Activated naive CD4-positive, alpha-beta T cell treated with anti-CD3 and anti-CD28 coated beads for 36 hours (primary cell): ENCODE measurements at regions not wholly inside any gene's neighbourhood (a gene's known extent, or its start where the extent isn't known, plus 50 kb on each side); places are given as distances from the start of the nearest gene placed in this dataset.

Source experiments
- CTCF ChIA-PET: fragments of 350-600 bp; sonication (Branson Sonifier 250); formaldehyde crosslinking; loops from one replicate; lab custom pipeline; 2021; ENCODE audit warnings: antibody characterized with exemption; lab: Charles Lee
- DNase-seq: peaks from one replicate; pipeline ENCODE4 v3.0.0-alpha.2; 2020
- H3K27ac Mint-ChIP-seq: one replicate; pipeline ENCODE4 v1.8.0; 2021; ENCODE audit warnings: mild to moderate bottlenecking, mixed read lengths
- H3K27me3 Mint-ChIP-seq: one replicate; pipeline ENCODE4 v1.8.0; 2021; ENCODE audit warnings: low read depth, mixed read lengths
- H3K36me3 Mint-ChIP-seq: one replicate; pipeline ENCODE4 v1.8.0; 2021; ENCODE audit warnings: low read depth, mixed read lengths
- H3K4me1 Mint-ChIP-seq: one replicate; pipeline ENCODE4 v1.8.0; 2021; ENCODE audit warnings: low read depth, mixed read lengths
- H3K4me3 Mint-ChIP-seq: one replicate; pipeline ENCODE4 v1.8.0; 2021; ENCODE audit warnings: mild to moderate bottlenecking, moderate library complexity, mixed read lengths
- H3K9me3 Mint-ChIP-seq: one replicate; pipeline ENCODE4 v1.8.0; 2021; ENCODE audit warnings: mixed read lengths
- intact Hi-C: fragments of 100-400 bp; cut with micrococcal nuclease; formaldehyde crosslinking; loops from one replicate; pipeline ENCODE4 v1.15.1; 2023

DNA sequence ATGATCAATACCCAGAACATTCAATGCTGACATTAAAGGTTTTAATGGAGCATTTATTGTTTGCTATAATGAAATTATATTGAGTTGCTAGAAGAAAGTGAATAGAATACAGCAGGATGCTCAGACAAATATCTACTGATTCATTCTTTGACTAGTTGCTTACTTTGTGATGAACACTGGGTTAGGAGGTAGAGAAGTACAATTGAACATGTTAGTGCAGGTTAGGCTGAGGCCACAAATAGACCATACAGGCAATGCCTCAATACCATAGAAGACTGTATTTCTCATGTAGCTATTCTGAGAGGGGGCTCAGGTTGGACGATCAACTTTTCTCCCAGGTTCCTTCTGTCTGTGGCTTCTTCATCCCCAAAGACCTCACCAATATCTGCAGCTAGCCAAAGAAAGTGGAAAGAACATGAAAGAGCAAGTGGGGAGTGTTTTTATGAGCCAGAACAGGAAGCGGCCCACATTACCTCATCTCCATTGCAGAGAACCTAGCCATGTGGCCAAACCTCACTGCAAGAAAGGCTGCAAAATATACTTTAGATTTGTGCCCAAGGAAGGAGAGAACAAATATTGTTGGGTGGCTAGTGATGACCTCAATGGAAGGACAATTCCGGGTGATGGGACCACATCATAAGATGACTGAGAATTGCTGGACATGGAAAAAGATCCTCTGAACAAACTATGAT is 180.3 kb upstream of the GATB start:
- peaks cover 14% of the 10 kb centered on the region for H3K36me3 Mint-ChIP-seq
- DNase-seq, result no peak
- H3K4me3 Mint-ChIP-seq, result no peak overlapping the region
- CTCF ChIA-PET, result no interaction called here
- no peaks in the 10 kb centered on the region for H3K27me3 Mint-ChIP-seq
- H3K9me3 Mint-ChIP-seq, result peaks cover 23% of the 10 kb centered on the region
- intact Hi-C loops, result loop anchor here (10.0 kb wide), 1 partner anchor 444 kb away; no protein-coding TSS in a partner anchor
- H3K4me1 Mint-ChIP-seq, result peaks cover 12% of the 10 kb centered on the region
- no peak overlapping the region for H3K27ac Mint-ChIP-seq

DNA sequence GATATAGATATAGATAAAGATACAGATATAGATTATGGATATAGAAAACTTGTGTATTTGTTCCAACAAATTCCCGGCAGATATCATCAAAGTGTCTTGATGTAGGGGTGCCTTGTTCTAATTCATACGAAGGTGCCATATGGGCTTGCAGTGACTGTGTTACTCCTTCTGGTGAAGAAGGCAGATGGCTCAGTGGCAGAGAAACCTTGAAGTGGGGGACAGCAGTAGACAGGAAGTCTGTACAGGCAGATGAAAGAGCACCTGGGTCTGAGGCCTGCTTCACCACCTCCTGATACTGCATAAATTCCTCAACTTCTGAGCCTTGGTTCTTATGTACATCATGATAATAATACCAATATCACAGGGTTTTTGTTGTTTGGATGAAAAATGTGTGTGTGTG is 179.5 kb upstream of the GATB start:
- H3K4me3 Mint-ChIP-seq, result no peak overlapping the region
- H3K27ac Mint-ChIP-seq, result no peak overlapping the region
- peaks cover 12% of the 10 kb centered on the region for H3K4me1 Mint-ChIP-seq
- no peaks in the 10 kb centered on the region for H3K27me3 Mint-ChIP-seq
- H3K9me3 Mint-ChIP-seq, result peaks cover 20% of the 10 kb centered on the region
- intact Hi-C loops, result loop anchor here (10.0 kb wide), 1 partner anchor 445 kb away; no protein-coding TSS in a partner anchor
- DNase-seq, result peak; percentile 22
- CTCF ChIA-PET, result no interaction called here
- H3K36me3 Mint-ChIP-seq, result peaks cover 12% of the 10 kb centered on the region

DNA sequence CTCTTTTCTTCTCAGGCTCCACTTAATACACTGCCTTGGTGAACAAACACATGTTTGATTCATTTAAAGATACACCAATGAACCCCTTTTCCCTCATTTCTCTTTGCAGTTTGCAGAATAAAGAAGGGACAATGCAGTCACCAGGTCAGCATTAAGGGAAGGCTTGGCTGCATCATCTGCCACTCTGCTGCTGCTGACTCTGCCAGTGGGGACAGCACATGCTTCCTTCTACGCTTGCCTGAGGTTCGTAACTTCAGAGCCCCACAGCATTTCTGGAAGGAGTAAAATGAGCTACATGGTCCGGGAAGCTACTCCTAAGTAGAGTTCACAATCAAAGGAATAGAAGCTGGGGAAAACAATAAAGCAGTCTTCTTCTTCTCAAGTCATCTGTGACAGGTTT is 178.9 kb upstream of the GATB start:
- Mint-ChIP-seq H3K36me3 (peaks cover 12% of the 10 kb centered on the region), H3K4me1 (peaks cover 12% of the 10 kb centered on the region), H3K4me3 (no peak overlapping the region), H3K27me3 (no peaks in the 10 kb centered on the region), H3K27ac (no peak overlapping the region), H3K9me3 (peaks cover 19% of the 10 kb centered on the region)
- DNase-seq, result no peak
- intact Hi-C loops, result loop anchor here (10.0 kb wide), 1 partner anchor 445 kb away; no protein-coding TSS in a partner anchor
- CTCF ChIA-PET, result no interaction called here

DNA sequence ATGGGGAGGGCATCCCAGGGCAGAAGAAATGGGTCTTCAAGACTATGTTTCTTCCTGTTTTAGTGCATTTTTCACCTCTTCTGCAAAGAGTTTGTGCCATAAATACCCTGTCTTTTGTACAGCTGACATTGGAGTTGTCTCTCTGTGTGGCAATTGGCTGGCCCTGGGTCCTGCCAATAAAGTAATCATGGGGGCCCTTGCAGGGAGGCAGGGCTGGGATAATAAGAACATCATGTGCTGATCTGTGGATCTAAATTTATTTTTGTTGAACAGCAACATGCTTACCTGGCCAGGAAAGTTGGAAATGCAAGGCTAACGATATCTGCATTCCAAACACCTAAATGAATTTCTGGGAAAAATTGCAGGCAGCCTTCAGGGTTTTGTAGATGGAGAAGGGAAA is 174.6 kb upstream of the GATB start:
- no peak for DNase-seq
- peaks cover 5% of the 10 kb centered on the region for H3K4me1 Mint-ChIP-seq
- CTCF ChIA-PET, result no interaction called here

DNA sequence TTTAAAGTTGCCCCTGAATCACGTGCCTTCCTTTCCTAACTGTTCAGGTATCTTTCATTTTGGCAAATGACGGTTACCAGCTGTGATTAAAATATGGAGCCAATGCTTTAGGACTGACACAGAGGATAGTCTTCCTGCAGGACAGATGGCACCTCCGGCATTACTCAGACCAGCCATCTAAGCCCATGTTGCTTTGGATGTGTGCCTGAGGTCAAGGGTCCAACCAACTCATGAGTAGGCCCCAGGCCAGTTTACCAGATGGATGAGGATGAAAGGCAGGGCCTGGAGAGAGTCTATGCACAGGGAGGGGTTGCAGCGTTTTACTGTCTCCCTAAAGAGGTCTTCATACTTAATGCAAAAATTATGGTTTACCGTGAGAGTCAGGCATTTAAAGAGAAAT is 174.0 kb upstream of the GATB start:
- intact Hi-C loops, result no loop called here
- CTCF ChIA-PET, result no interaction called here
- Mint-ChIP-seq H3K27ac (no peak overlapping the region), H3K4me1 (peaks cover 2% of the 10 kb centered on the region), H3K36me3 (no peaks in the 10 kb centered on the region), H3K4me3 (no peak overlapping the region), H3K27me3 (no peaks in the 10 kb centered on the region), H3K9me3 (no peaks in the 10 kb centered on the region)
- no peak for DNase-seq

More for the DNA sequence above, 174.6 kb upstream of the GATB start:
- H3K27me3 Mint-ChIP-seq, result no peaks in the 10 kb centered on the region
- no peaks in the 10 kb centered on the region for H3K9me3 Mint-ChIP-seq
- H3K27ac Mint-ChIP-seq, result no peak overlapping the region
- intact Hi-C loops, result no loop called here
- H3K36me3 Mint-ChIP-seq, result no peaks in the 10 kb centered on the region
- H3K4me3 Mint-ChIP-seq, result no peak overlapping the region

DNA sequence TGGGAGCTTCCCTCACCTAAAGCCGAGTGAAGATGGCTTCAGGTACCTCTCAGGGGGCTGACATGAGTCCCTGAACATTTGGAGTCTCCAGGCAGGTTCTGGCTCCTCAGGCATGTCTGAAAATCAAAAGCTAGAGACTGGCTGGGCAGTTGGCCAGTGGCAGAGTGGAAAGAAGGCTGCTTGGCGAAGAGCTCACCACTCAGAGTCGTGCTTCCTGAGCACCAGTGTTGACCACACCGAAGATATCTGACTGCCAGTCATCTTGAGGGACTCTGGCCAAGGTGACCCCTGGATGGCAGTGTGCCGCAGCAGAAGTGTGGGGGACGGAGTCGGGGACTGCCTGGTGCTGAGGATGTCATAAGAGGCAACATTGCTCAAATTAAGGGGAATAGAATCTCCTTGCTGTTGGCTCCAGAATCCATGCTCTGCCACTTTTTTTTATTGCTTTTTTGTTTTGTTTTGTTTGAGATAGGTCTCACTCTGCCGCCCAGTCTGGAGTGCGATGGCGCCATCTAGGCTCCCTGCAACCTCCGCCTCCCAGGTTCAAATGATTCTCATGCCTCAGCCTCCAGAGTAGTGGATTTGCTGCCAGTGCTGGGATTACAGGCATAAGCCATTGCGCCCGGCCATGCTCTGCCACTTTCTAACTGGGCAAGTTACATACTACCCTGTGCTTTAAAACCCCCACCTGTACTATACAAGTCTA is 172.5 kb upstream of the GATB start:
- no peaks in the 10 kb centered on the region for H3K9me3 Mint-ChIP-seq
- no peaks in the 10 kb centered on the region for H3K27me3 Mint-ChIP-seq
- H3K27ac Mint-ChIP-seq, result no peak overlapping the region
- no peaks in the 10 kb centered on the region for H3K36me3 Mint-ChIP-seq
- no peak overlapping the region for H3K4me3 Mint-ChIP-seq
- CTCF ChIA-PET, result interaction anchor here (0.6 kb wide), 1 partner anchor 151 kb away, joined by 3 read pairs; no protein-coding TSS in a partner anchor
- H3K4me1 Mint-ChIP-seq, result peaks cover 2% of the 10 kb centered on the region
- intact Hi-C loops, result no loop called here
- no peak for DNase-seq

DNA sequence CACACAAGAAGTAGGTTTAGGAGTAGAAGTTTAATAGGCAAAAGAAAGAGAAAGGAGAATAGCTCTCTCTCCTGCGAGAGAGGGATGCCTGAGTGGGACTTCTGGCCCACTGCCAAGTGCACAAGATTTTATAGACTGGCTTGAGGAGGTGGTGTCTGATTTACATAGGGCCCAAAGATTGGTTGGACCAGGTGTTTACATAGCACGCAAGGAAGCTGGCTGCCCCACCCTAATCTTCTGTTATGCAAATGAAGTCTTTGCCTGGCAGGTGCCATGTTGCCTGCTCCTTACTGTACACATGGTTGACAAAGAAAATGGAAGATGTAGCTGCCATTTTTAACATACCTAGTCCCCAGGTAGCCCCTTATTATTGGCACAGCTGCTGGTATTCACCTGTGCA is 170.8 kb upstream of the GATB start:
- H3K27ac Mint-ChIP-seq, result no peak overlapping the region
- intact Hi-C loops, result no loop called here
- no peaks in the 10 kb centered on the region for H3K27me3 Mint-ChIP-seq
- no peak for DNase-seq
- CTCF ChIA-PET, result interaction anchor here (0.8 kb wide), 1 partner anchor 9 kb away, joined by 3 read pairs; no protein-coding TSS in a partner anchor
- H3K36me3 Mint-ChIP-seq, result no peaks in the 10 kb centered on the region
- H3K9me3 Mint-ChIP-seq, result no peaks in the 10 kb centered on the region
- H3K4me3 Mint-ChIP-seq, result no peak overlapping the region
- H3K4me1 Mint-ChIP-seq, result peaks cover 2% of the 10 kb centered on the region

DNA sequence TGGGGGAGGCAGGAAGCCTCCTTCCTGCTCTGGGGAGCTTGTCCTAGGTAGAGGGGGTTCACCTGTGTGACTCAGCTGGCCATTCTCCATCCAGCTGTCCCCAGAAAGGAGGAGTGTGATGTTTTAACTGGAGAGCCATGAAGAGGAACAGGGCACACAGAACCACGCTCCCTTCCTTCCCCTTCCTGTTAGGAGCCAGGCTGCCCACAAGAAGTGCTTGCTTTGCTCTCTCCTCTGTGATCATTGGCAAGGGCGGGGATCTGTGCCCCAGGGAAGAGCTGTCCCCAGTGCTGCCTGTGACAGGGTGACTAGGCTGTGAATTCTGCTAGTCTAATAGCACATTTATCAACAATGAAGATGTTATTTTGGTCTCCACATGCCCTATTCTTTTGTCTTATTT is 169.6 kb upstream of the GATB start:
- no peak overlapping the region for H3K27ac Mint-ChIP-seq
- no peak overlapping the region for H3K4me3 Mint-ChIP-seq

DNA sequence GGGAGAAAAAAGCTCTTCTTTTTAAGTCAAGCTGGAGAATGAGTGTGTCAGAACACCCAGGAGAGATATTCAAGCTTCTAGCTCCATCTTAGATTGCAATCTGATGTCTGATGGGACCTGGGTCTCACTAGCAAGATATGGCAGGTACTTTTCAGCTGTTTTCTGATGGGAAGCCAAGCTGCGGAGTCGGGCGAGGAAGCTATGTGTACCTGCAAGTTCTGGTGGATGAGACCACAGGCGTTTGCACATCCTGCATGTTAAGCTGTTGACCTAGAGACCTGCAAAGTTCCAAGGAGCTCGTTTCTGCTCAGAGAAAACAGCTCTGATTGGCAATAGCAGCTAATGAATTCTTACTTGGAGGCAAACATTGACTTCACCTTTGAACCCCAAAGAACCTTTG is 167.3 kb upstream of the GATB start:
- H3K27me3 Mint-ChIP-seq, result no peaks in the 10 kb centered on the region
- H3K36me3 Mint-ChIP-seq, result no peaks in the 10 kb centered on the region
- DNase-seq, result no peak
- intact Hi-C loops, result no loop called here
- peaks cover 2% of the 10 kb centered on the region for H3K9me3 Mint-ChIP-seq
- H3K4me3 Mint-ChIP-seq, result no peak overlapping the region
- no peak overlapping the region for H3K27ac Mint-ChIP-seq
- H3K4me1 Mint-ChIP-seq, result peaks cover 2% of the 10 kb centered on the region
- CTCF ChIA-PET, result interaction anchor here (1.5 kb wide), 1 partner anchor 18 kb away, joined by 3 read pairs; no protein-coding TSS in a partner anchor

More for the DNA sequence above, 169.6 kb upstream of the GATB start:
- CTCF ChIA-PET, result no interaction called here
- intact Hi-C loops, result no loop called here
- no peak for DNase-seq
- Mint-ChIP-seq H3K36me3 (no peaks in the 10 kb centered on the region), H3K9me3 (peaks cover 2% of the 10 kb centered on the region), H3K27me3 (no peaks in the 10 kb centered on the region), H3K4me1 (peaks cover 2% of the 10 kb centered on the region)

DNA sequence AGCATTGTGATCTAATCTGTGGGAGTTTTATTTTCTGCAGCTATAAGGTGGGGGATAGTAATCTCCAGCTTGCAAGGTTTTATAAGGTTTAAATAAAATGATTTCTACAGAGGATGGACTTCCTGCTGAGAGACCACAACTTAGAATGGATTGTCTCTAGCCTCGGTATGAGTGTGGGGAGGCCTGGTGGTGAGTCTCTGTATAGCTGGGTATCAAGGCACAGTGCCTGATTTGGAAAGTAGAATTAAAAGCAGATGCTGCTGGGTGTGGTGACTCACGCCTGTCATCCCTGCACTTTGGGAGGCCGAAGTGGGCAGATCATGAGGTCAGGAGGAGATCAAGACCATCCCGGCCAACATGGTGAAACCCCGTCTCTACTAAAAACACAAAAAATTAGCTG is 162.0 kb upstream of the GATB start:
- intact Hi-C loops, result no loop called here
- Mint-ChIP-seq H3K4me3 (no peak overlapping the region), H3K9me3 (peaks cover 2% of the 10 kb centered on the region), H3K4me1 (peaks cover 3% of the 10 kb centered on the region), H3K27ac (no peak overlapping the region), H3K27me3 (no peaks in the 10 kb centered on the region), H3K36me3 (no peaks in the 10 kb centered on the region)
- CTCF ChIA-PET, result interaction anchor here (0.8 to 1.2 kb wide), 4 partner anchors 9 to 120 kb away, joined by 3 read pairs; no protein-coding TSS in a partner anchor
- DNase-seq, result peak; percentile 15

DNA sequence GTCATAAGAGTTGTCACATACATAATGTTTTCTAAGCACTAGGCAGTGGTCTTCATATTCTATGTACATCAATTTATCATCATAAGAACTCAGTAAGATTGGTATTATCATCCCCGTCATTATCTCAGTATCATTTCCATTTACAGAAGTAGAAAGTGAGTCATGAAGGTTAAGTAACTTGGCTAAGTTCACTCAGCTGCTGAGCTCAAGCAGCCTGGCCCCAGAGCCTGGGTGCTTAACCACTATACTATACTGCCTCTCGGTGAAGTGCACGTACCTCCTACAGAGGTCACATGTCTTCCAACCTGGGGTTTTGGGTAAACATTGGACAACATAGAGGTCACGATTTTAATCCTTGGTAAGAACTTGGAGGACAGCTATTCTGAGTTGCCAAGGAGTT is 161.5 kb upstream of the GATB start:
- Mint-ChIP-seq H3K4me3 (no peak overlapping the region), H3K4me1 (peaks cover 3% of the 10 kb centered on the region), H3K36me3 (no peaks in the 10 kb centered on the region), H3K27ac (no peak overlapping the region), H3K9me3 (peaks cover 2% of the 10 kb centered on the region), H3K27me3 (no peaks in the 10 kb centered on the region)
- peak; percentile 18 for DNase-seq
- intact Hi-C loops, result no loop called here
- CTCF ChIA-PET, result interaction anchor here (0.8 to 1.2 kb wide), 4 partner anchors 9 to 119 kb away, joined by 3 read pairs; no protein-coding TSS in a partner anchor

DNA sequence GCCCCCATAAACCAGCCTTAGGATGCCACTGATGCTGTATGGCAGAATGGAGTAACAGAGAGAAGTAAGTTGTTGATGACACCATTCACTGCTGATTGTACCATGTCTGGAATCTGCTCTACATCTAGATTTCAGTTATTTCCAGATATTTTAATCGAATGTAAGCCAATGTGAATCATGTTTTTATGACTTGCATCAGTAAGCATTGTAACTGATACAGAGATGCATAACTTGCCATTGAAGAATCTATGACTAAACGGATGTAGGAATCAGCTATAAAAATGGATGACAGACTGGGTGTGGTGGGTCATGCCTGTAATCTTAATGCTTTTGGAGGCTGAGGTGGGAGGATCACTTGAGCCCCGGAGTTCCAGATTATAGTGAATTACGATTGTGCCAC is 161.0 kb upstream of the GATB start:
- intact Hi-C loops, result no loop called here
- CTCF ChIA-PET, result interaction anchor here (1.2 kb wide), 1 partner anchor 102 kb away, joined by 3 read pairs; no protein-coding TSS in a partner anchor
- no peak for DNase-seq
- no peaks in the 10 kb centered on the region for H3K36me3 Mint-ChIP-seq
- no peak overlapping the region for H3K4me3 Mint-ChIP-seq
- peaks cover 2% of the 10 kb centered on the region for H3K9me3 Mint-ChIP-seq
- no peaks in the 10 kb centered on the region for H3K27me3 Mint-ChIP-seq
- no peak overlapping the region for H3K27ac Mint-ChIP-seq
- peaks cover 3% of the 10 kb centered on the region for H3K4me1 Mint-ChIP-seq
